Bronchial epithelial cell (primary cell): ENCODE measurements at regions not wholly inside any gene's neighbourhood (a gene's known extent, or its start where the extent isn't known, plus 50 kb on each side); places are given as distances from the start of the nearest gene placed in this dataset.

Experiments used
- DNase-seq: peaks from one replicate; pipeline ENCODE4 v3.0.0-alpha.2; 2010; ENCODE audit warnings: low read depth
- FAIRE-seq: peaks from 2 replicates; lab custom pipeline; 2011; peaks lifted over from hg19 to GRCh38; lab: Jason Lieb, UNC
- H3K27me3 ChIP-seq: 2 replicates; pipeline ENCODE4 v1.5.1; 2011; ENCODE audit warnings: low read length; ENCODE audit not compliant: control insufficient read depth, insufficient read depth
- H3K36me3 ChIP-seq: 2 replicates; pipeline ENCODE4 v1.5.1; 2011; ENCODE audit warnings: low read length; ENCODE audit not compliant: control insufficient read depth, insufficient read depth
- H3K4me3 ChIP-seq: 2 replicates; pipeline ENCODE4 v1.5.1; 2011; ENCODE audit warnings: mild to moderate bottlenecking, low read depth, low read length, control low read depth
- CTCF ChIP-seq: IDR thresholded peaks from 2 replicates; pipeline ENCODE4 v1.5.1; 2011; ENCODE audit warnings: mild to moderate bottlenecking, moderate library complexity, low read length, control low read depth, inconsistent platforms; ENCODE audit not compliant: insufficient read depth, severe bottlenecking

- TF ChIP-seq CTCF: no peak
- FAIRE-seq (no peak), DNase-seq (no peak)
- no peak overlapping the region for H3K4me3 ChIP-seq
- no peaks in the 10 kb centered on the region for H3K27me3 ChIP-seq
- no peaks in the 10 kb centered on the region for H3K36me3 ChIP-seq
Observed at GRCh38 chr2:7704296-7704865, 787.2 kb downstream of the RNF144A start.

GRCh38 chr2:7706791-7707190 lies 789.6 kb downstream of the RNF144A start:
- Histone ChIP-seq H3K4me3 (no peak overlapping the region), H3K27me3 (no peaks in the 10 kb centered on the region), H3K36me3 (no peaks in the 10 kb centered on the region)
- DNase-seq (peak; percentile 34), FAIRE-seq (no peak)
- TF ChIP-seq CTCF: no peak

- TF ChIP-seq CTCF: no peak
- DNase-seq: peak; percentile 88
- no peak for FAIRE-seq
- Histone ChIP-seq H3K36me3 (no peaks in the 10 kb centered on the region), H3K27me3 (no peaks in the 10 kb centered on the region), H3K4me3 (no peak overlapping the region)
Observed at GRCh38 chr2:7707723-7708122, 790.5 kb downstream of the RNF144A start.

GRCh38 chr2:7709907-7710306 lies 792.7 kb downstream of the RNF144A start:
- H3K36me3 ChIP-seq: no peaks in the 10 kb centered on the region
- no peak overlapping the region for H3K4me3 ChIP-seq
- FAIRE-seq: peak; percentile 83
- peak; percentile 28 for DNase-seq
- no peaks in the 10 kb centered on the region for H3K27me3 ChIP-seq
- no peak for TF ChIP-seq CTCF

GRCh38 chr2:7711167-7711566 lies 794.0 kb downstream of the RNF144A start:
- DNase-seq: no peak
- H3K27me3 ChIP-seq: no peaks in the 10 kb centered on the region
- no peak for FAIRE-seq
- TF ChIP-seq CTCF: no peak
- no peak overlapping the region for H3K4me3 ChIP-seq
- H3K36me3 ChIP-seq: no peaks in the 10 kb centered on the region

- H3K36me3 ChIP-seq: no peaks in the 10 kb centered on the region
- no peak for FAIRE-seq
- no peak for TF ChIP-seq CTCF
- no peaks in the 10 kb centered on the region for H3K27me3 ChIP-seq
- DNase-seq: no peak
- H3K4me3 ChIP-seq: no peak overlapping the region
Observed at GRCh38 chr2:7719876-7720275, 802.7 kb downstream of the RNF144A start.
